Activated T-cell treated with anti-CD3 and anti-CD28 coated beads, Interleukin-2, amount 50 U/mL, for 72 hours (primary cell): ENCODE measurements at regions not wholly inside any gene's neighbourhood (a gene's known extent, or its start where the extent isn't known, plus 50 kb on each side); places are given as distances from the start of the nearest gene placed in this dataset.
"Not testable (repeated sequence)": the region's sequence is repeated elsewhere in the genome, so short reads cannot be mapped to it uniquely, and the experiment has no call there.

ENCODE experiments used
- ATAC-seq, 2 donors: fragments of 150-1000 bp; cut with Tn5 transposase; replicated peaks in 1 of 2; 2 replicates each; pipeline ENCODE4 v1.10.0; 2021; ENCODE audit warnings: moderate library complexity in 2 of 2, mild to moderate bottlenecking in 1 of 2
- DNase-seq, 2 donors: peaks; one replicate each; pipeline ENCODE4 v3.0.0; 2021 to 2022; ENCODE audit warnings: mixed read lengths in 1 of 2
- H3K27ac Mint-ChIP-seq: one replicate; pipeline ENCODE4 v1.8.0; 2022; ENCODE audit warnings: mild to moderate bottlenecking, moderate library complexity, mixed read lengths
- H3K27me3 Mint-ChIP-seq: one replicate; pipeline ENCODE4 v1.8.0; 2022; ENCODE audit warnings: low read depth, mixed read lengths
- H3K36me3 Mint-ChIP-seq, 2 donors: one replicate each; pipeline ENCODE4 v1.8.0; 2022; ENCODE audit warnings: mixed read lengths in 2 of 2, mild to moderate bottlenecking in 1 of 2; ENCODE audit not compliant: insufficient read depth in 2 of 2
- H3K4me1 Mint-ChIP-seq: one replicate; pipeline ENCODE4 v1.8.0; 2022; ENCODE audit warnings: low read depth, mixed read lengths
- H3K4me3 Mint-ChIP-seq, 2 donors: one replicate each; pipeline ENCODE4 v1.8.0; 2022; ENCODE audit warnings: mild to moderate bottlenecking in 2 of 2, mixed read lengths in 2 of 2, moderate library complexity in 2 of 2
- H3K9me3 Mint-ChIP-seq, 2 donors: one replicate each; pipeline ENCODE4 v1.8.0; 2022; ENCODE audit warnings: mixed read lengths in 2 of 2

DNA sequence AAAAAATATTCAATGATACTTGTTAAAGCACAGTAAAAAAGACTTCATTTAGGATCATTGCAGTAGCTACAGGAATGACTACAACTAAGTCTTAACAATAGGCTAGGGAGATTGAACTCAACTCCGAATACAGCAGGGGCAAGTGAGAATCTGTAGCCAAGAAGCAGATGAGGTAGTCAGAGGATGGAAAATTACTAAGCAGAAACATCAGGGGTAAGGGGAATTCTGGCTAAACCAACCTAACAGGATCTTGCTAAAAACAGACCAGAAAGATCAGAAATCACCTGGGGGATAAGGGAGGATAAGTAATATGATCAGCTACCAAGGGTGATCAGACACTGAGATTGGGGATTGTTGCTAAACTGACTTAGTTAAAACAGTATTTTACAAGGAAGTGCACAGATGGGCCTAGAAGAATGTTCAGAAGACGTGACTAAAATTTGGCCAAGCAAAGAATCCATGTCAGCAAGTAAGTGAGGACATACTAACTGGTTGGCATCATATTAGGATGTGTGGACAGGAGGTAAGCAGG is 217.5 kb downstream of the TENT5A start:
- H3K4me1 Mint-ChIP-seq, result no peaks in the 10 kb centered on the region
- H3K27me3 Mint-ChIP-seq, result no peaks in the 10 kb centered on the region
- ATAC-seq, result peak in 1 of 2 donors; percentile 25
- peaks cover 4 to 8% of the 10 kb centered on the region in 2 donors for H3K9me3 Mint-ChIP-seq
- no peaks in the 10 kb centered on the region for H3K36me3 Mint-ChIP-seq
- H3K4me3 Mint-ChIP-seq, result no peak overlapping the region
- no peak for DNase-seq
- H3K27ac Mint-ChIP-seq, result no peak overlapping the region

DNA sequence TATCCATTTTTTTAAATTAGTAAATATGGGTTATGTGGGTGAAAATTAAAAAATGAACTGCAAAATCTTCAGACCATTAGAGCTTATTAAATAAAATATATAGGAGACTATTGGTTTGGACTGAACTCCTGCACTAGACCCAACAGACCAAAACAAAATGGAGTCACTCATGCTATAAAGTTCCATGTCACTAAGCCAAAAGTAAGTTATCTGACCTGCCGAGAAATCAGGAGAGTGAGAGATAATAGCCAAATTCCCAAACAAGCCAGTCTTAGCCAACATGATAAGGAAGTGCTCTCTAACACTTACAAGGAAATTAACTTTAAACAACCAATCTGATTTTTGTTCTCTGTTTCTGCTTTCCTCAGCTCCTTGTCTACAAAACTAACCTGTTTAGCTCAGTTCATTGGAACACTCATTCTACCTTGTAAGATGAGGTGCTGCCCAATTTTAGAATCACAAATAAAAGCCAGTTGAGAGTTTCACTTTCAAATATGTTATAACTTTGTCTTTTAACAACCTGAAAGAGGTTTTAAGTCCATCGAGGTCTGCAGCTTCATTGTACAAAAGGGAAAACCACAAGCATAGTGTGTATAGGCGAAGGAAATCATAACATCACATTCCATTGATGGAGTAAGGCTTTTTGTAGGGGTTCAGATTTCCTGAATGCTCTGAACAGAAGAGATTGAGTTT is 220.5 kb downstream of the TENT5A start:
- Mint-ChIP-seq H3K27ac (no peak overlapping the region), H3K9me3 (peaks cover 4 to 5% of the 10 kb centered on the region in 2 donors), H3K4me3 (no peak overlapping the region), H3K27me3 (no peaks in the 10 kb centered on the region), H3K4me1 (no peaks in the 10 kb centered on the region), H3K36me3 (no peaks in the 10 kb centered on the region)
- no peak for ATAC-seq
- no peak for DNase-seq

- Mint-ChIP-seq H3K27me3 (no peaks in the 10 kb centered on the region), H3K36me3 (no peaks in the 10 kb centered on the region), H3K27ac (no peak overlapping the region), H3K4me1 (no peaks in the 10 kb centered on the region), H3K9me3 (peaks cover 3 to 4% of the 10 kb centered on the region in 2 donors), H3K4me3 (no peak overlapping the region)
- DNase-seq (no peak), ATAC-seq (no peak)
Measured at GRCh38 chr6:81517455-81517854, 235.0 kb downstream of the TENT5A start.

DNA sequence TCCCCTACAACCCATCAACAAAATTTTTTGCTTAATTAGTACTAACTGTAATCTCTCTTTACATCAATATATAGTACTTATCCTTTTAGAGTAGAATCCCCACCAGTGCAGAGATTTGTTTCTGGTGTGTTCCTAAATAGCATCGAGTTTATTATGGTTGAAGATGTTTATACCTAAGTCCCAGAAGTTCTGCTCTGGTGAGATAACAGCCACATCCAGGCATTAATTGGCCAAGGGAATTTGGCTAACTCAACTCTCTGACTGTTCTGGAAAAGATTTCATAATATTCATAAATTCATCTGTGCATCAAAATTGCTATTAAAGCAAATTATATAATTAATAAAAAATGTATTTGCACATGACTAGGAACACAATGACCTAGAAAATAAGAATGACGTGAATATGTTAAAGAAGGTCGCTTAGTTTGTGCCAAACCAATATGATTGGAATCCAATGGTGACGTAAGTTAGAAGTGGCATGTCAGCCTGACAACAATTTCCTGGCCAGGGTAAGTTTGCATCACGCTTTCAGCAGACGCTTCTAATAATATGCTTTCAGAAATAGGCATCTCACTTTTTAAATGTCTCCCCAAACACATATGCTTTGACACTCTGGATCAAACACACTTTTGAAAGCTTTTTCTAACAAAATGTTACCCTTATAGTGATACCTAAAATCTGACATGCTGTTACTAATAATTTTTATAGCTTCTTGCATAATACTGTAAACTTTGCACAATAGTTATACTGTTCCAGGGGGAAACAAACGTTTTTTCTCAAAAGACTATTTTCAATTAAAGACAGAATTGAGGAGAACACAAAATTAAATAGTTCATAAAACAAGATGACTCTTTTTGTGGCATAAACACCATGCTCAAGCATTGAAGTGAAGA is 236.7 kb downstream of the TENT5A start:
- H3K4me3 Mint-ChIP-seq, result no peak overlapping the region
- DNase-seq (no peak), ATAC-seq (no peak)
- H3K36me3 Mint-ChIP-seq, result no peaks in the 10 kb centered on the region
- H3K9me3 Mint-ChIP-seq, result peaks cover 2 to 6% of the 10 kb centered on the region in 2 donors
- H3K4me1 Mint-ChIP-seq, result no peaks in the 10 kb centered on the region
- H3K27me3 Mint-ChIP-seq, result no peaks in the 10 kb centered on the region
- no peak overlapping the region for H3K27ac Mint-ChIP-seq

DNA sequence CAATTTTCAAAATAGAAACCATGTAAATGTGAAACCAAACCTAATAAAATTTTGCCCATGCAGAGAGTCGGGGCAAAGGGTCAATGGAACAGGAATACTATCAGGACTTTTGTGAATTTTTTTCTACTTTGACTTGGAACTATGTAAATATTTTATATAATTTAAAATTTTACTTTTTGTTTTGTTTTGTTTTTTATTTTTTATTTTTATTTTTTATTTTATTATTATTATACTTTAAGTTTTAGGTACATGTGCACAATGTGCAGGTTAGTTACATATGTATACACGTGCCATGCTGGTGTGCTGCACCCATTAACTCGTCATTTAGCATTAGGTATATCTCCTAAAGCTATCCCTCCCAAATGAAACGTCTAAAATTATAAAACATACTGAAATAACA is 238.3 kb downstream of the TENT5A start:
- H3K9me3 Mint-ChIP-seq, H3K4me3 Mint-ChIP-seq, H3K36me3 Mint-ChIP-seq, H3K27ac Mint-ChIP-seq, H3K4me1 Mint-ChIP-seq, DNase-seq, H3K27me3 Mint-ChIP-seq, ATAC-seq: not testable (repeated sequence)

GRCh38 chr6:81511423-81511822 is 241.1 kb downstream of the TENT5A start:
- H3K4me1 Mint-ChIP-seq, result no peaks in the 10 kb centered on the region
- H3K9me3 Mint-ChIP-seq, result peaks cover 2 to 3% of the 10 kb centered on the region in 2 donors
- no peaks in the 10 kb centered on the region for H3K27me3 Mint-ChIP-seq
- ATAC-seq (no peak), DNase-seq (no peak)
- no peak overlapping the region for H3K4me3 Mint-ChIP-seq
- no peaks in the 10 kb centered on the region for H3K36me3 Mint-ChIP-seq
- no peak overlapping the region for H3K27ac Mint-ChIP-seq

DNA sequence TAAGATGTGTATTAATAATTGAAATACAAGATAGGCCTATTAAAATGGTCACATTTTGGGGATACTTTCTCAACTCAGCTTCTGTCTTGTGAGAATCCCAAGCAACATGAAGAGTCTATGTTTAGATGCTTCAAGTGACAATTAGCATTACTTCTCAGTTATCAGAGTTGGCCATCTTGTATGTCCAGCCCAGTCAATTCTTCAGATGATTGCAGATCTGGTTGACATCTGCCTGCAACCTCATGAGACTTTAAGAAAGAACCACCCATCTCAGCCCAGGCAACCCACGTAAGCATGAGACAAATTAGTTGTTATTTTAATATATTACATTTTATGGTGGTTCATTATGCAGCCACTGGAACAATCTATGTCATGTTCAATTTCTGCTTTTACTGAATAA is 256.5 kb downstream of the TENT5A start:
- Mint-ChIP-seq H3K9me3 (peaks cover 2 to 7% of the 10 kb centered on the region in 2 donors), H3K27me3 (no peaks in the 10 kb centered on the region), H3K4me3 (no peak overlapping the region), H3K36me3 (no peaks in the 10 kb centered on the region), H3K27ac (no peak overlapping the region), H3K4me1 (no peaks in the 10 kb centered on the region)
- DNase-seq (no peak), ATAC-seq (no peak)

- no peaks in the 10 kb centered on the region for H3K36me3 Mint-ChIP-seq
- no peak overlapping the region for H3K4me3 Mint-ChIP-seq
- H3K27me3 Mint-ChIP-seq, result no peaks in the 10 kb centered on the region
- H3K4me1 Mint-ChIP-seq, result no peaks in the 10 kb centered on the region
- DNase-seq, result no peak
- peaks cover 2 to 3% of the 10 kb centered on the region in 2 donors for H3K9me3 Mint-ChIP-seq
- H3K27ac Mint-ChIP-seq, result no peak overlapping the region
- ATAC-seq, result no peak
Measured at GRCh38 chr6:81491454-81492101, 260.9 kb downstream of the TENT5A start.

DNA sequence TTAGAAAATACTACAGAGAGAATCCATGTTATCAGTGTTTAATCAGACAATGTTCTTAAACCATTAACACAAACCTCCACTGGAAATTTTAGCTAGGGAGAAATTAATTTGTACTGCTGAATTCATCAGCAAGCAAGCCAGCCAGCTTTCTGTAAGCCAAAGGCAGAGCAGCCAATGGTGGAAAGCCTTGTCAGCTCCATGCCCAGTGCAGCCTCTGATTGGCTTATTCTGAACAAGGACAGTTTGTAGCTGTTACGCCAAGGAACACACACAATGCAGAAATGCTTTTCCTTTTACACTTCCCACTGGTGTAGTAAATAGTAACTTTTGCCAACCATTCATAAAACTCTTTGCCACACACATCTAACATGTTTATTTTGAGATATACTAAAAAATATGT is 265.0 kb downstream of the TENT5A start:
- Mint-ChIP-seq H3K27ac (no peak overlapping the region), H3K9me3 (peaks cover 1 to 2% of the 10 kb centered on the region in 2 donors), H3K36me3 (no peaks in the 10 kb centered on the region), H3K4me1 (no peaks in the 10 kb centered on the region), H3K27me3 (no peaks in the 10 kb centered on the region), H3K4me3 (no peak overlapping the region)
- DNase-seq (no peak), ATAC-seq (no peak)

DNA sequence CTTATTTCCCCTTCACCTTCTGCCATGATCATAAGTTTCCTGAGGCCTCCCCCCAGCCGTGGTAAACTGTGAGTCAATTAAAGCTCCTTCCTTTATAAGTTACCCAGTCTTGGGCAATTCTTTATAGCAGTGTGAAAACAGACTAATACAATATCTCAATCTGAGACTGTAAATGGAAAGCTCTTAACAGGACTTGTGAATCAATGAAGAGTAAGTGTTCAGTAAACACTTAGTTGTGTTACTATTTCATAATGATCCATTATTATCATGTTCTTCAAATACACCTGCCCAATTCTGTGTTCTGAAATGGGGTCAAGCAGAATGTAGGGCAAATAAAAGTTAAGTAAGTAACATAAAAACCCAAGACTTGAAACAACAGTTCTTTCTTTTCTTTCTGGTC is 266.2 kb downstream of the TENT5A start:
- ATAC-seq, result no peak
- no peak overlapping the region for H3K4me3 Mint-ChIP-seq
- no peaks in the 10 kb centered on the region for H3K27me3 Mint-ChIP-seq
- DNase-seq, result no peak
- no peaks in the 10 kb centered on the region for H3K4me1 Mint-ChIP-seq
- no peaks in the 10 kb centered on the region for H3K36me3 Mint-ChIP-seq
- peaks cover 1 to 2% of the 10 kb centered on the region in 2 donors for H3K9me3 Mint-ChIP-seq
- H3K27ac Mint-ChIP-seq, result no peak overlapping the region

DNA sequence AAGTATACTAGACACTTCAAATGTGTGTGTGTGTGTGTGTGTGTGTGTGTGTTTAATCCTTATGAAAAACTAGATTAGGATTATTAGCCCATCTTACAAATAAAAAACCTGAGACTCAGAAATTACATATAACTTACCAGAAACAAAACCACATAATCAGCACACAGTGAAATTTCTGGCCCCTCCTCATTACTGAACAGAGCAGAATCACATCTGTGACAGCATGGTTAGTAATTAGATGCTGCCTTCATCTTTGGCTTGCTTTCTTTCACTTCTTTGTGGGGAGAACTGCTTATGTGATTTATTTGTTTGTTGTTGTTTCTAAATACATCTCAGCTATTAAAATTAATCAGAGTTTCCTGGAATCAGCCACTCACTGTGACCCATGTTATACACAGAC is 267.1 kb downstream of the TENT5A start:
- Mint-ChIP-seq H3K27ac (no peak overlapping the region), H3K36me3 (no peaks in the 10 kb centered on the region), H3K4me3 (no peak overlapping the region), H3K4me1 (no peaks in the 10 kb centered on the region), H3K27me3 (no peaks in the 10 kb centered on the region), H3K9me3 (peaks cover 1 to 2% of the 10 kb centered on the region in 2 donors)
- DNase-seq (no peak), ATAC-seq (no peak)

- no peak for DNase-seq
- H3K9me3 Mint-ChIP-seq, result peaks cover 1 to 2% of the 10 kb centered on the region in 2 donors
- H3K36me3 Mint-ChIP-seq, result no peaks in the 10 kb centered on the region
- ATAC-seq, result no peak
- H3K27me3 Mint-ChIP-seq, result no peaks in the 10 kb centered on the region
- no peaks in the 10 kb centered on the region for H3K4me1 Mint-ChIP-seq
- no peak overlapping the region for H3K4me3 Mint-ChIP-seq
- H3K27ac Mint-ChIP-seq, result no peak overlapping the region
Measured at GRCh38 chr6:81484251-81484650, 268.2 kb downstream of the TENT5A start.

- DNase-seq, result no peak
- no peaks in the 10 kb centered on the region for H3K27me3 Mint-ChIP-seq
- no peak overlapping the region for H3K27ac Mint-ChIP-seq
- H3K36me3 Mint-ChIP-seq, result no peaks in the 10 kb centered on the region
- H3K4me1 Mint-ChIP-seq, result no peaks in the 10 kb centered on the region
- H3K4me3 Mint-ChIP-seq, result no peak overlapping the region
- ATAC-seq, result no peak
- H3K9me3 Mint-ChIP-seq, result peaks cover 0 to 3% of the 10 kb centered on the region in 2 donors
Measured at GRCh38 chr6:81480139-81480538, 272.3 kb downstream of the TENT5A start.
